ENCODE measurements at regions not wholly inside any gene's neighbourhood (a gene's known extent, or its start where the extent isn't known, plus 50 kb on each side); places are given as distances from the start of the nearest gene placed in this dataset.

- dilution Hi-C loops (cut with MboI; ENCODE audit: extremely low pct_ligation_motif_present, low sequenced_read_pairs), result no loop called here
- Histone ChIP-seq H3K4me2 (ENCODE audit: control insufficient read depth, extremely low read depth, insufficient read depth, low read depth, low read length) (no peak overlapping the region), H3K27ac (ENCODE audit: control insufficient read depth, insufficient read depth, low read length) (no peak overlapping the region), H3K9me3 (ENCODE audit: control insufficient read depth, low read depth, low read length) (no peaks in the 10 kb centered on the region), H4K20me1 (ENCODE audit: control insufficient read depth, extremely low read depth, insufficient read depth, low read length) (no peaks in the 10 kb centered on the region), H3K79me2 (ENCODE audit: control insufficient read depth, insufficient read depth, low read length) (no peaks in the 10 kb centered on the region), H2AFZ (ENCODE audit: control insufficient read depth, low read length) (no peak overlapping the region), H3K27me3 (ENCODE audit: control insufficient read depth, extremely low read depth, insufficient read depth, low read length) (no peaks in the 10 kb centered on the region), H3K4me3 (ENCODE audit: control insufficient read depth in 2 of 3, extremely low read depth in 1 of 3, insufficient read depth in 2 of 3, low read depth in 1 of 3, low read length in 3 of 3) (no peak overlapping the region), H3K9me1 (ENCODE audit: control insufficient read depth, extremely low read depth, insufficient read depth, low read length) (no peaks in the 10 kb centered on the region), H3K9ac (ENCODE audit: control insufficient read depth, extremely low read depth, insufficient read depth, low read length) (no peak overlapping the region), H3K36me3 (ENCODE audit: control insufficient read depth in 2 of 2, extremely low read depth in 1 of 2, insufficient read depth in 2 of 2, low read length in 2 of 2) (no peaks in the 10 kb centered on the region), H3K4me1 (ENCODE audit: control insufficient read depth, extremely low read depth, insufficient read depth, low read length) (no peaks in the 10 kb centered on the region)
- no peak for FAIRE-seq
- TF ChIP-seq, protein P1, sequence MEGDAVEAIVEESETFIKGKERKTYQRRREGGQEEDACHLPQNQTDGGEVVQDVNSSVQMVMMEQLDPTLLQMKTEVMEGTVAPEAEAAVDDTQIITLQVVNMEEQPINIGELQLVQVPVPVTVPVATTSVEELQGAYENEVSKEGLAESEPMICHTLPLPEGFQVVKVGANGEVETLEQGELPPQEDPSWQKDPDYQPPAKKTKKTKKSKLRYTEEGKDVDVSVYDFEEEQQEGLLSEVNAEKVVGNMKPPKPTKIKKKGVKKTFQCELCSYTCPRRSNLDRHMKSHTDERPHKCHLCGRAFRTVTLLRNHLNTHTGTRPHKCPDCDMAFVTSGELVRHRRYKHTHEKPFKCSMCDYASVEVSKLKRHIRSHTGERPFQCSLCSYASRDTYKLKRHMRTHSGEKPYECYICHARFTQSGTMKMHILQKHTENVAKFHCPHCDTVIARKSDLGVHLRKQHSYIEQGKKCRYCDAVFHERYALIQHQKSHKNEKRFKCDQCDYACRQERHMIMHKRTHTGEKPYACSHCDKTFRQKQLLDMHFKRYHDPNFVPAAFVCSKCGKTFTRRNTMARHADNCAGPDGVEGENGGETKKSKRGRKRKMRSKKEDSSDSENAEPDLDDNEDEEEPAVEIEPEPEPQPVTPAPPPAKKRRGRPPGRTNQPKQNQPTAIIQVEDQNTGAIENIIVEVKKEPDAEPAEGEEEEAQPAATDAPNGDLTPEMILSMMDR (optimal IDR thresholded peaks at IDR 0.05 in 1 of 3, IDR thresholded peaks at IDR 0.05 in 1 of 3, conservative IDR thresholded peaks at IDR 0.05 in 1 of 3; ENCODE audit: extremely low read depth in 1 of 3, insufficient read depth in 2 of 3, low read length in 3 of 3), result no peak
- TF ChIP-seq EZH2 (IDR thresholded peaks at IDR 0.05; ENCODE audit: low read length), result no peak
- DNase-seq (ENCODE audit: low read depth, low spot score), result no peak
Observed at GRCh38 chr2:161088658-161089350, 71.4 kb upstream of the TANK start.

DNA sequence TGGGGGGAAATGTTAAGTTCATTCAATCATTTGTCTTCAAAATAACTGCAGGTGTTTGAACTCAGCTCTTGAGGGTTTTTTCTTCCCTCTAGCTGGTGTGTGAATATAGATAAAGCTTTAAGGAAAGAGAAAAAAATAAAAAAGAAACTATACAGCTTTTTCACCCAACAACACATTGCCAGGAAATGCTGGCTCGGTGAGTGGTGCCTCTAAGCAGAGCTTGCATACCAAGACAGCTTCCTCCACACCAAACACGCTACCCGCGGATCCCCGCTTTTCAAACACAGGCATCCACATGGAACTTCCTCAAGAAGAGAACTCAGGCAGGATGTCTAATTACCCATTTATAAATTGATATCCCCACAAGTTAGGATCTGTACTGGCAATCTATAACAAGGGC is 69.8 kb upstream of the TANK start:
- DNase-seq (ENCODE audit: low read depth, low spot score) (no peak), FAIRE-seq (no peak)
- H3K27me3 ChIP-seq (ENCODE audit: control insufficient read depth, extremely low read depth, insufficient read depth, low read length), result no peaks in the 10 kb centered on the region
- H3K27ac ChIP-seq (ENCODE audit: control insufficient read depth, insufficient read depth, low read length), result no peak overlapping the region
- H3K9me3 ChIP-seq (ENCODE audit: control insufficient read depth, low read depth, low read length), result no peaks in the 10 kb centered on the region
- H3K4me2 ChIP-seq (ENCODE audit: control insufficient read depth, extremely low read depth, insufficient read depth, low read depth, low read length), result no peak overlapping the region
- H4K20me1 ChIP-seq (ENCODE audit: control insufficient read depth, extremely low read depth, insufficient read depth, low read length), result no peaks in the 10 kb centered on the region
- no peaks in the 10 kb centered on the region for H3K79me2 ChIP-seq (ENCODE audit: control insufficient read depth, insufficient read depth, low read length)
- TF ChIP-seq, protein P1 (optimal IDR thresholded peaks at IDR 0.05 in 1 of 3, IDR thresholded peaks at IDR 0.05 in 1 of 3, conservative IDR thresholded peaks at IDR 0.05 in 1 of 3; ENCODE audit: extremely low read depth in 1 of 3, insufficient read depth in 2 of 3, low read length in 3 of 3), result no peak
- TF ChIP-seq EZH2 (IDR thresholded peaks at IDR 0.05; ENCODE audit: low read length), result no peak
- H3K4me3 ChIP-seq (ENCODE audit: control insufficient read depth in 2 of 3, extremely low read depth in 1 of 3, insufficient read depth in 2 of 3, low read depth in 1 of 3, low read length in 3 of 3), result no peak overlapping the region
- no peak overlapping the region for H3K9ac ChIP-seq (ENCODE audit: control insufficient read depth, extremely low read depth, insufficient read depth, low read length)
- no peaks in the 10 kb centered on the region for H3K4me1 ChIP-seq (ENCODE audit: control insufficient read depth, extremely low read depth, insufficient read depth, low read length)
- no peaks in the 10 kb centered on the region for H3K36me3 ChIP-seq (ENCODE audit: control insufficient read depth in 2 of 2, extremely low read depth in 1 of 2, insufficient read depth in 2 of 2, low read length in 2 of 2)
- dilution Hi-C loops (cut with MboI; ENCODE audit: extremely low pct_ligation_motif_present, low sequenced_read_pairs), result no loop called here
- no peak overlapping the region for H2AFZ ChIP-seq (ENCODE audit: control insufficient read depth, low read length)
- no peaks in the 10 kb centered on the region for H3K9me1 ChIP-seq (ENCODE audit: control insufficient read depth, extremely low read depth, insufficient read depth, low read length)

All from keratinocyte (primary cell).